Panc1 (cell line): ENCODE measurements at regions not wholly inside any gene's neighbourhood (a gene's known extent, or its start where the extent isn't known, plus 50 kb on each side); places are given as distances from the start of the nearest gene placed in this dataset.

Source experiments
- ATAC-seq: fragments of 200-7000 bp; cut with Tn5 transposase; 2 replicates; pipeline ENCODE4 v1.9.1; 2020; ENCODE audit warnings: mild to moderate bottlenecking, moderate library complexity
- BruUV-seq: library from RNA; stranded (reverse); fragments of 400-500 nt; replicated peaks from 2 replicates; lab custom pipeline; 2021; lab: Mats Ljungman, UMichigan
- CTCF ChIA-PET: fragments of 300-600 bp; sonication (Branson Sonifier 250); formaldehyde crosslinking; loops from one replicate; lab custom pipeline; 2022; ENCODE audit warnings: antibody characterized with exemption; lab: Charles Lee
- POLR2A ChIA-PET: fragments of 300-600 bp; sonication (Branson Sonifier 250); formaldehyde crosslinking; loops from one replicate; lab custom pipeline; 2022; ENCODE audit warnings: antibody characterized with exemption; lab: Charles Lee
- DNase-seq: peaks from one replicate; pipeline ENCODE4 v3.0.0-alpha.2; 2010; ENCODE audit warnings: low read depth, low spot score
- H3K27ac ChIP-seq: 2 replicates; pipeline ENCODE4 v1.5.1; 2011; ENCODE audit warnings: mild to moderate bottlenecking, low read length, inconsistent platforms
- H3K27me3 ChIP-seq: fragments of 200-500 bp; sonication (Bioruptor generic); 2 replicates; pipeline ENCODE4 v1.6.0; 2014; ENCODE audit warnings: low read length, inconsistent platforms; ENCODE audit not compliant: control insufficient read depth, insufficient read depth
- H3K36me3 ChIP-seq: fragments of 200-500 bp; sonication (Bioruptor generic); 2 replicates; pipeline ENCODE4 v1.5.1; 2014; ENCODE audit warnings: inconsistent platforms, mild to moderate bottlenecking, low read length, moderate library complexity; ENCODE audit not compliant: control insufficient read depth, insufficient read depth
- H3K4me1 ChIP-seq: 2 replicates; pipeline ENCODE4 v1.5.1; 2011; ENCODE audit warnings: inconsistent platforms, mild to moderate bottlenecking, low read length, moderate library complexity; ENCODE audit not compliant: control insufficient read depth, insufficient read depth
- H3K4me3 ChIP-seq, 2 experiments: 2 replicates each; pipeline ENCODE4 v1.5.1; 2011 to 2012; ENCODE audit warnings: low read depth in 2 of 2, low read length in 2 of 2, mild to moderate bottlenecking in 2 of 2, inconsistent platforms in 1 of 2, moderate library complexity in 1 of 2
- H3K9me3 ChIP-seq: fragments of 200-500 bp; sonication (Bioruptor generic); 2 replicates; pipeline ENCODE4 v1.5.1; 2014; ENCODE audit warnings: low read depth, mild to moderate bottlenecking, inconsistent platforms, low read length, moderate library complexity; ENCODE audit not compliant: control insufficient read depth, insufficient read depth
- POLR2AphosphoS5 ChIP-seq: IDR thresholded peaks from 2 replicates; pipeline ENCODE4 v1.6.1; 2012; ENCODE audit warnings: mild to moderate bottlenecking, low read depth, low read length, moderate library complexity
- SIN3A ChIP-seq: IDR thresholded peaks from 2 replicates; pipeline ENCODE4 v1.6.1; 2012; ENCODE audit warnings: low read depth, mild to moderate bottlenecking, low read length, moderate library complexity, borderline replicate concordance; ENCODE audit not compliant: insufficient read depth
- TCF7L2 ChIP-seq: IDR thresholded peaks from 2 replicates; pipeline ENCODE4 v1.6.1; 2011; ENCODE audit warnings: mild to moderate bottlenecking, low read depth, low read length, inconsistent platforms
- in situ Hi-C: cut with HindIII; loops from 2 replicates; pipeline ENCODE4 v1.10.0; 2016; ENCODE audit warnings: low sequenced_read_pairs, low pct_unique_long_range_greater_than_20kb
- intact Hi-C: fragments of 100-400 bp; cut with micrococcal nuclease; formaldehyde crosslinking; loops from one replicate; pipeline ENCODE4 v1.10.0; 2022; ENCODE audit not compliant: unreplicated experiment
- TF ChIP-seq, protein P1 (sequence below), 2 experiments: IDR thresholded peaks; 2 replicates each; pipeline ENCODE4 v1.6.1; 2011 to 2012; ENCODE audit warnings: low read depth in 2 of 2, control low read depth in 1 of 2, low read length in 1 of 2, mild to moderate bottlenecking in 1 of 2, moderate library complexity in 1 of 2; ENCODE audit not compliant: insufficient read depth in 1 of 2
- TF ChIP-seq, protein P2 (sequence below): fragments of 450-650 bp; IDR thresholded peaks from 2 replicates; pipeline ENCODE4 v1.5.1; 2017; ENCODE audit warnings: mild to moderate bottlenecking

DNA sequence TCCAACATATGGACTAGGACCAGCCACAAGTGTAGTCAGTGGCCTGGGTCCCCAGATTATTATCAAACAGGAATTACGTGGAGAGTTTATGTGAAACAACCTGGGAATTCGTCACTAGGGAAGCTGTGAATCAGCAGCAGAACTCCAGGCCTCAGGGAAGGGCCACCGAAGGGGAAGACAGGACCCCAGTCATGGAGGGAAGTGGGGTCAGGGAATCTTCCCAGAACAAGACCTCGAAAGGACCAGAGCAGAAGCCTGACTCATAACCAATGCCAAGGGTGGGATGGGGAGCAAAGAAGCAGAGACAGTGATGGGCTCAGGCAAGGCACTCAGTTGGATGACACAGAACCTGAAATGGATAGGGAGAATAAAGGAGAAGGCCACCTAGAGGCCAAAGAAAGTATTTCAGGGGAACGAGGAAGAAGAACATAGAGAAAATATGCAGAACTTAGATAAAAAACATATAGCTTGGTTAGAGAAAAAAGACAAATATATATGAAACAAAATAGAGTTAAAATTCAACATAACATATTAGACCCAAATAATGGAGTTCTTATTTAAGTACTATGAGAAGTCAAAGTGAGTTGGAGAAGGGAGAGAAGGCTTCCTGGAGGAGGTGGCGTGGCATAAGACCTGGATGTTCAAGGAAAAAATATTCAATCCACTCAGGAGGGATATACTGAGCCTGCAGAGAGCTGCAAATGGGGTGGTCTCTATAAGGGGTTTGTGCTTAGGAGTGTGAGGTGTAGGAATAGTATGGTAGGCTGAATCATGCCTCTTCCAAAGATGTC lies 66.7 kb upstream of the CAST start:
- no TSS peak for BruUV-seq
- Histone ChIP-seq H3K4me3 (no peak overlapping the region), H3K27ac (no peak overlapping the region), H3K36me3 (no peaks in the 10 kb centered on the region), H3K4me1 (no peaks in the 10 kb centered on the region), H3K27me3 (peaks cover 5% of the 10 kb centered on the region), H3K9me3 (no peaks in the 10 kb centered on the region)
- POLR2A ChIA-PET = no interaction called here
- in situ Hi-C loops = no loop called here
- no peak for DNase-seq
- ATAC-seq = no peak
- CTCF ChIA-PET = interaction anchor here (1.0 kb wide), 1 partner anchor 79 kb away, joined by 5 read pairs; no protein-coding TSS in a partner anchor
- TF ChIP-seq, protein P1, sequence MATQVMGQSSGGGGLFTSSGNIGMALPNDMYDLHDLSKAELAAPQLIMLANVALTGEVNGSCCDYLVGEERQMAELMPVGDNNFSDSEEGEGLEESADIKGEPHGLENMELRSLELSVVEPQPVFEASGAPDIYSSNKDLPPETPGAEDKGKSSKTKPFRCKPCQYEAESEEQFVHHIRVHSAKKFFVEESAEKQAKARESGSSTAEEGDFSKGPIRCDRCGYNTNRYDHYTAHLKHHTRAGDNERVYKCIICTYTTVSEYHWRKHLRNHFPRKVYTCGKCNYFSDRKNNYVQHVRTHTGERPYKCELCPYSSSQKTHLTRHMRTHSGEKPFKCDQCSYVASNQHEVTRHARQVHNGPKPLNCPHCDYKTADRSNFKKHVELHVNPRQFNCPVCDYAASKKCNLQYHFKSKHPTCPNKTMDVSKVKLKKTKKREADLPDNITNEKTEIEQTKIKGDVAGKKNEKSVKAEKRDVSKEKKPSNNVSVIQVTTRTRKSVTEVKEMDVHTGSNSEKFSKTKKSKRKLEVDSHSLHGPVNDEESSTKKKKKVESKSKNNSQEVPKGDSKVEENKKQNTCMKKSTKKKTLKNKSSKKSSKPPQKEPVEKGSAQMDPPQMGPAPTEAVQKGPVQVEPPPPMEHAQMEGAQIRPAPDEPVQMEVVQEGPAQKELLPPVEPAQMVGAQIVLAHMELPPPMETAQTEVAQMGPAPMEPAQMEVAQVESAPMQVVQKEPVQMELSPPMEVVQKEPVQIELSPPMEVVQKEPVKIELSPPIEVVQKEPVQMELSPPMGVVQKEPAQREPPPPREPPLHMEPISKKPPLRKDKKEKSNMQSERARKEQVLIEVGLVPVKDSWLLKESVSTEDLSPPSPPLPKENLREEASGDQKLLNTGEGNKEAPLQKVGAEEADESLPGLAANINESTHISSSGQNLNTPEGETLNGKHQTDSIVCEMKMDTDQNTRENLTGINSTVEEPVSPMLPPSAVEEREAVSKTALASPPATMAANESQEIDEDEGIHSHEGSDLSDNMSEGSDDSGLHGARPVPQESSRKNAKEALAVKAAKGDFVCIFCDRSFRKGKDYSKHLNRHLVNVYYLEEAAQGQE (IDR thresholded peaks at IDR 0.05; ENCODE audit: insufficient read depth in 1 of 2, low read depth in 2 of 2, low read length in 1 of 2) = no peak
- TF ChIP-seq, protein P2, sequence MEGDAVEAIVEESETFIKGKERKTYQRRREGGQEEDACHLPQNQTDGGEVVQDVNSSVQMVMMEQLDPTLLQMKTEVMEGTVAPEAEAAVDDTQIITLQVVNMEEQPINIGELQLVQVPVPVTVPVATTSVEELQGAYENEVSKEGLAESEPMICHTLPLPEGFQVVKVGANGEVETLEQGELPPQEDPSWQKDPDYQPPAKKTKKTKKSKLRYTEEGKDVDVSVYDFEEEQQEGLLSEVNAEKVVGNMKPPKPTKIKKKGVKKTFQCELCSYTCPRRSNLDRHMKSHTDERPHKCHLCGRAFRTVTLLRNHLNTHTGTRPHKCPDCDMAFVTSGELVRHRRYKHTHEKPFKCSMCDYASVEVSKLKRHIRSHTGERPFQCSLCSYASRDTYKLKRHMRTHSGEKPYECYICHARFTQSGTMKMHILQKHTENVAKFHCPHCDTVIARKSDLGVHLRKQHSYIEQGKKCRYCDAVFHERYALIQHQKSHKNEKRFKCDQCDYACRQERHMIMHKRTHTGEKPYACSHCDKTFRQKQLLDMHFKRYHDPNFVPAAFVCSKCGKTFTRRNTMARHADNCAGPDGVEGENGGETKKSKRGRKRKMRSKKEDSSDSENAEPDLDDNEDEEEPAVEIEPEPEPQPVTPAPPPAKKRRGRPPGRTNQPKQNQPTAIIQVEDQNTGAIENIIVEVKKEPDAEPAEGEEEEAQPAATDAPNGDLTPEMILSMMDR = peak; percentile 53
- TF ChIP-seq POLR2AphosphoS5 (no peak), TCF7L2 (no peak), SIN3A (no peak)
- intact Hi-C loops = no loop called here

DNA sequence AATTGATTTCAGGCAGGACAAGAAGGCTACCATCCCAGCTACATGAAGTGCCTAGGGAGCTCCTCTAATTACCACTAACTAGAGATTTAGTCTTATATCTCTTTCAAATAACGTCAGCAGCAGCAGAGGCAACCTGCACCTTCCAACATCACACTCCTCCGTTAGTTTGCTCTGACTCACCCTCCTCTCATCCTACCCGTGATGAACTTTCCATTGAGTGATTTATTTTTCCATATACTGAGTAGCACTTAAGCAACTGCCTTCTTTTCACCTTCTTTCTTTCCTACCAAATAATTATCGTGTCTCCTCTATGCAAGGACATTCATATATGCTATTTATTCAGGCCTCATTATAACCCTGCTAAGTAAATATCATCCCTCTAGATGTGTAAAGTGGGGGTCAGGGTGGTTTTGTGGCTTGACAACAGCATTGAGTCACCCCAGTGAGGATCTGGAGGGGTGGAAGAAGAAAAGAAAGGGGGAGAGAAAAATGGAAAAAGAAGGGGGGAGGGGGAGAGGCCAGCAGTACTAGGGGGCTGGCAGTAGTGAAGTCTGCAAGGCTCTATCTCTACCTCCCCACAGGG lies 64.6 kb upstream of the CAST start:
- Histone ChIP-seq H3K9me3 (no peaks in the 10 kb centered on the region), H3K4me1 (no peaks in the 10 kb centered on the region), H3K27ac (no peak overlapping the region), H3K4me3 (no peak overlapping the region), H3K27me3 (peaks cover 3% of the 10 kb centered on the region), H3K36me3 (no peaks in the 10 kb centered on the region)
- no TSS peak for BruUV-seq
- in situ Hi-C loops (no loop called here), intact Hi-C loops (no loop called here)
- ATAC-seq = no peak
- TF ChIP-seq SIN3A (no peak), POLR2AphosphoS5 (no peak), TCF7L2 (no peak)
- TF ChIP-seq, protein P2 = no peak
- TF ChIP-seq, protein P1 (IDR thresholded peaks at IDR 0.05; ENCODE audit: insufficient read depth in 1 of 2, low read depth in 2 of 2, low read length in 1 of 2) = no peak
- DNase-seq = peak; percentile 51
- CTCF ChIA-PET = no interaction called here
- POLR2A ChIA-PET = no interaction called here
